Uterus (tissue), 3 donors: ENCODE measurements at regions not wholly inside any gene's neighbourhood (a gene's known extent, or its start where the extent isn't known, plus 50 kb on each side); places are given as distances from the start of the nearest gene placed in this dataset.
"Not testable (repeated sequence)": the region's sequence is repeated elsewhere in the genome, so short reads cannot be mapped to it uniquely, and the experiment has no call there.

ENCODE experiments used
- DNase-seq, 2 donors: peaks; one replicate each; pipeline ENCODE4 v3.0.0-alpha.2; 2019 to 2020
- H3K27ac ChIP-seq, 2 donors: fragments of 200-600 bp; sonication (generic); 1 replicate in 1 of 2; 2 replicates in 1 of 2; pipeline ENCODE4 v1.5.1; 2016 to 2018
- H3K27me3 ChIP-seq, 2 donors: fragments of 200-600 bp; sonication (generic); one replicate each; pipeline ENCODE4 v1.5.1; 2018 to 2019; ENCODE audit warnings: control low read depth in 1 of 2
- H3K36me3 ChIP-seq, 2 donors: fragments of 200-600 bp; sonication (generic); one replicate each; pipeline ENCODE4 v1.5.1; 2019; ENCODE audit warnings: control low read depth in 1 of 2
- H3K4me1 ChIP-seq, 2 donors: fragments of 200-600 bp; sonication (generic); one replicate each; pipeline ENCODE4 v1.5.1; 2018 to 2019; ENCODE audit warnings: control low read depth in 1 of 2
- H3K4me3 ChIP-seq, 2 donors: fragments of 200-600 bp; sonication (generic); 1 replicate in 1 of 2; 2 replicates in 1 of 2; pipeline ENCODE4 v1.5.1; 2018 to 2019; ENCODE audit warnings: mild to moderate bottlenecking in 1 of 2
- H3K9me3 ChIP-seq, 2 donors: fragments of 200-600 bp; sonication (generic); one replicate each; pipeline ENCODE4 v1.5.1; 2019; ENCODE audit warnings: control low read depth in 1 of 2
- CTCF ChIP-seq, 4 experiments: fragments of 200-600 bp in 2 of 4; fragments of 450-650 bp in 2 of 4; sonication (generic) in 2 of 4; IDR thresholded peaks; one replicate each; pipeline ENCODE4 v1.5.1; 2016 to 2019; ENCODE audit warnings: antibody characterized with exemption in 4 of 4, mild to moderate bottlenecking in 2 of 4, moderate library complexity in 1 of 4
- POLR2A ChIP-seq, 2 donors: fragments of 450-650 bp; IDR thresholded peaks; one replicate each; pipeline ENCODE4 v1.6.1; 2016; ENCODE audit warnings: antibody characterized with exemption in 2 of 2, mild to moderate bottlenecking in 1 of 2, moderate library complexity in 1 of 2
- intact Hi-C: fragments of 100-400 bp; cut with DNase I; formaldehyde crosslinking; loops from one replicate; pipeline ENCODE4 v1.15.1; 2023; ENCODE audit warnings: low total_unique reads
- donor health status: DM: yes; HTN: yes; CAD: no.

GRCh38 chr10:31669357-31669756 lies 259.3 kb downstream of the ARHGAP12 start:
- intact Hi-C loops, result no loop called here
- Histone ChIP-seq H3K36me3 (no peaks in the 10 kb centered on the region), H3K27ac (peak overlapping the region in 1 of 2 donors; percentile 7), H3K4me3 (no peak overlapping the region), H3K27me3 (no peaks in the 10 kb centered on the region), H3K4me1 (no peaks in the 10 kb centered on the region), H3K9me3 (no peaks in the 10 kb centered on the region)
- no peak for DNase-seq
- TF ChIP-seq CTCF (IDR thresholded peaks at IDR 0.05) (no peak), POLR2A (IDR thresholded peaks at IDR 0.05) (no peak)

GRCh38 chr10:31668326-31668725 lies 260.3 kb downstream of the ARHGAP12 start:
- Histone ChIP-seq H3K9me3 (no peaks in the 10 kb centered on the region), H3K27ac (no peak overlapping the region), H3K36me3 (no peaks in the 10 kb centered on the region), H3K4me3 (no peak overlapping the region), H3K27me3 (no peaks in the 10 kb centered on the region), H3K4me1 (no peaks in the 10 kb centered on the region)
- no peak for TF ChIP-seq CTCF (IDR thresholded peaks at IDR 0.05)
- no peak for TF ChIP-seq POLR2A (IDR thresholded peaks at IDR 0.05)
- intact Hi-C loops, result no loop called here
- no peak for DNase-seq

GRCh38 chr10:31665764-31666279 lies 262.8 kb downstream of the ARHGAP12 start:
- intact Hi-C loops, result not testable (repeated sequence)

GRCh38 chr10:31664803-31665202 lies 263.8 kb downstream of the ARHGAP12 start:
- no peaks in the 10 kb centered on the region for H3K9me3 ChIP-seq
- H3K27me3 ChIP-seq, result no peaks in the 10 kb centered on the region
- H3K4me1 ChIP-seq, result peaks cover 0 to 3% of the 10 kb centered on the region in 2 donors
- peak; percentile 51 to 81 for DNase-seq
- intact Hi-C loops, result no loop called here
- H3K27ac ChIP-seq, result peak overlapping the region; percentile 35 to 51
- H3K4me3 ChIP-seq, result no peak overlapping the region
- no peak for TF ChIP-seq POLR2A (IDR thresholded peaks at IDR 0.05)
- no peak for TF ChIP-seq CTCF (IDR thresholded peaks at IDR 0.05)
- H3K36me3 ChIP-seq, result no peaks in the 10 kb centered on the region

More at GRCh38 chr10:31665764-31666279, 262.8 kb downstream of the ARHGAP12 start:
- peak overlapping the region in 1 of 2 donors; percentile 2 for H3K27ac ChIP-seq
- H3K4me1 ChIP-seq, H3K9me3 ChIP-seq, H3K4me3 ChIP-seq, H3K36me3 ChIP-seq, DNase-seq, H3K27me3 ChIP-seq: not testable (repeated sequence)

GRCh38 chr10:31664071-31664470 lies 264.6 kb downstream of the ARHGAP12 start:
- H3K4me1 ChIP-seq, H3K27me3 ChIP-seq, intact Hi-C loops, DNase-seq, H3K9me3 ChIP-seq, H3K36me3 ChIP-seq, H3K4me3 ChIP-seq: not testable (repeated sequence)
- H3K27ac ChIP-seq, result peak overlapping the region; percentile 35 to 51

- TF ChIP-seq CTCF (IDR thresholded peaks at IDR 0.05) (peak in 3 of 4 experiments; percentile 8 to 35 (median 29)), POLR2A (IDR thresholded peaks at IDR 0.05) (no peak)
- Histone ChIP-seq H3K9me3 (no peaks in the 10 kb centered on the region), H3K4me1 (peaks cover 0 to 4% of the 10 kb centered on the region in 2 donors), H3K36me3 (no peaks in the 10 kb centered on the region), H3K27me3 (no peaks in the 10 kb centered on the region), H3K4me3 (no peak overlapping the region), H3K27ac (peak overlapping the region; percentile 56 to 69)
- intact Hi-C loops, result no loop called here
- DNase-seq, result peak; percentile 62 to 89
Measured at GRCh38 chr10:31660300-31660699, 268.3 kb downstream of the ARHGAP12 start.
